CD4-positive, alpha-beta T cell treated with Interleukin-6 for 4 hours (primary cell): ENCODE measurements at regions not wholly inside any gene's neighbourhood (a gene's known extent, or its start where the extent isn't known, plus 50 kb on each side); places are given as distances from the start of the nearest gene placed in this dataset.
"Not testable (repeated sequence)": the region's sequence is repeated elsewhere in the genome, so short reads cannot be mapped to it uniquely, and the experiment has no call there.

ENCODE experiments used
- DNase-seq: peaks from one replicate; pipeline ENCODE4 v3.0.0-alpha.2; 2020; ENCODE audit warnings: mixed read lengths

- DNase-seq = no peak
Observed at GRCh38 chr2:4762951-4763376, 929.2 kb upstream of the SOX11 start.

- no peak for DNase-seq
Observed at GRCh38 chr2:4765787-4766530, 926.2 kb upstream of the SOX11 start.

- DNase-seq = no peak
Observed at GRCh38 chr2:4775668-4776067, 916.5 kb upstream of the SOX11 start.

- DNase-seq = no peak
Observed at GRCh38 chr2:4780679-4781078, 911.5 kb upstream of the SOX11 start.

GRCh38 chr2:4782647-4783046, 909.5 kb upstream of the SOX11 start:
- no peak for DNase-seq

- DNase-seq = no peak
Observed at GRCh38 chr2:4791488-4791887, 900.7 kb upstream of the SOX11 start.

GRCh38 chr2:4792126-4792525, 900.1 kb upstream of the SOX11 start:
- no peak for DNase-seq

GRCh38 chr2:4803396-4803795, 888.8 kb upstream of the SOX11 start:
- DNase-seq = no peak

GRCh38 chr2:4814137-4814536, 878.0 kb upstream of the SOX11 start:
- DNase-seq = not testable (repeated sequence)

GRCh38 chr2:4827836-4828235, 864.3 kb upstream of the SOX11 start:
- no peak for DNase-seq

GRCh38 chr2:4828682-4829374, 863.4 kb upstream of the SOX11 start:
- DNase-seq = no peak

- DNase-seq = no peak
Observed at GRCh38 chr2:4831751-4832150, 860.4 kb upstream of the SOX11 start.

- no peak for DNase-seq
Observed at GRCh38 chr2:4832642-4833041, 859.5 kb upstream of the SOX11 start.

- DNase-seq = no peak
Observed at GRCh38 chr2:4838626-4839025, 853.6 kb upstream of the SOX11 start.

- no peak for DNase-seq
Observed at GRCh38 chr2:4840791-4841190, 851.4 kb upstream of the SOX11 start.

- DNase-seq = no peak
Observed at GRCh38 chr2:4844881-4845280, 847.3 kb upstream of the SOX11 start.

- no peak for DNase-seq
Observed at GRCh38 chr2:4862031-4862430, 830.2 kb upstream of the SOX11 start.

- no peak for DNase-seq
Observed at GRCh38 chr2:4866198-4866597, 826.0 kb upstream of the SOX11 start.

- DNase-seq = no peak
Observed at GRCh38 chr2:4868466-4868865, 823.7 kb upstream of the SOX11 start.

- DNase-seq = no peak
Observed at GRCh38 chr2:4869154-4869553, 823.0 kb upstream of the SOX11 start.

GRCh38 chr2:4873364-4873763, 818.8 kb upstream of the SOX11 start:
- DNase-seq = no peak

- DNase-seq = no peak
Observed at GRCh38 chr2:4873876-4874593, 818.1 kb upstream of the SOX11 start.

- DNase-seq = no peak
Observed at GRCh38 chr2:4882421-4882820, 809.8 kb upstream of the SOX11 start.

GRCh38 chr2:4882941-4883340, 809.2 kb upstream of the SOX11 start:
- DNase-seq = no peak
